Suprapubic skin (tissue), 3 donors: ENCODE measurements at regions not wholly inside any gene's neighbourhood (a gene's known extent, or its start where the extent isn't known, plus 50 kb on each side); places are given as distances from the start of the nearest gene placed in this dataset.

Experiments
- POLR2AphosphoS5 ChIP-seq, 3 donors: sonication (generic); formaldehyde crosslinking; IDR thresholded peaks; one replicate each; pipeline ENCODE4 v1.6.1; 2017; ENCODE audit warnings: antibody characterized with exemption in 3 of 3
- TF ChIP-seq, protein P1 (sequence below), 2 donors: fragments of 200-600 bp in 1 of 2; fragments of 450-650 bp in 1 of 2; sonication (generic) in 1 of 2; IDR thresholded peaks; one replicate each; pipeline ENCODE4 v1.5.1; 2016 to 2019; ENCODE audit warnings: antibody characterized with exemption in 2 of 2, mild to moderate bottlenecking in 1 of 2, moderate library complexity in 1 of 2

DNA sequence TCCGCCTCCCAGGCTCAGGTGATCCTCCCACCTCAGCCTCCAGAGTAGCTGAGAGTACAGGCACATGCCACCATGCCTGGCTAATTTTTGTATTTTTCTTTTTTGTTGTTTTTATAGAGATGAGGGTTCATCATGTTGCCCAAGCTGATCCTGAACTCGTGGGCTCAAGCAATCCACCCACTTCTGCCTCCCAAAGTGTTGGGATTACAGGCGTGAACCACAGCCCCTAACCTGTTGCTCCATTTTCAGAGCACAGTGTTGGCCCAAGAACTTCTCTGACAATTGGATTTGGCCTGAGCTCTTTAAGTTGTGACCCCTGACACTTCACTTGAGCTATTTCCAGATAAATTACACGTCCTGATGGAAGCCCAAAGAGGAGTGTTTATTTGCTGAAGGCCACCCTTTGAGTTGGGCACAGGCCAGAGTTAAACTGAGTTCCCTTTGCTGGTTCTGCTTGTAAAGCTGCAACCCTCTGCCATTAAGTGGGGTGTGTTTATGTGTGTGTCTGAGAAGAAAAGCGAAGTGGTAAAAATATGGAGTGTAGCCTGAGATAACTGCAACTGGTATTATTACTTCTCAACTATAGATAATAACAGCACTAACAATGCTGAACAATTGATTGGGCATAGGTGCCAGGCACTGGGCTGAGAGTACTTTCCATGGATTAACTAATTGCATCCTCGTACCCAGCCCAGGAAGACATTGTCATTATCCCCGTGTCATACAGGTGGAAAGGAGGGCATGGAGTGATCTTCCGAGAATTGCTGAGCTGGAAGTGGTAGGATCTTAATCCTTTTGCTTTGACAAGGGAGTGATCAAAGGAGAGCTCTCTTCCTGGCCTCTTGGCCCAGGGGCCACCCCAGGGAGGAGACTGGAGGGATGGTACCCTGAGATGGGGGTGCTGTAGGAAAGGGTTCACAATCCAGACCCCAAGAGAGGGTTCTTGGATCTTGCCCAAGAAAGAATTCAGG lies 91.5 kb upstream of the PROK2 start:
- TF ChIP-seq, protein P1, sequence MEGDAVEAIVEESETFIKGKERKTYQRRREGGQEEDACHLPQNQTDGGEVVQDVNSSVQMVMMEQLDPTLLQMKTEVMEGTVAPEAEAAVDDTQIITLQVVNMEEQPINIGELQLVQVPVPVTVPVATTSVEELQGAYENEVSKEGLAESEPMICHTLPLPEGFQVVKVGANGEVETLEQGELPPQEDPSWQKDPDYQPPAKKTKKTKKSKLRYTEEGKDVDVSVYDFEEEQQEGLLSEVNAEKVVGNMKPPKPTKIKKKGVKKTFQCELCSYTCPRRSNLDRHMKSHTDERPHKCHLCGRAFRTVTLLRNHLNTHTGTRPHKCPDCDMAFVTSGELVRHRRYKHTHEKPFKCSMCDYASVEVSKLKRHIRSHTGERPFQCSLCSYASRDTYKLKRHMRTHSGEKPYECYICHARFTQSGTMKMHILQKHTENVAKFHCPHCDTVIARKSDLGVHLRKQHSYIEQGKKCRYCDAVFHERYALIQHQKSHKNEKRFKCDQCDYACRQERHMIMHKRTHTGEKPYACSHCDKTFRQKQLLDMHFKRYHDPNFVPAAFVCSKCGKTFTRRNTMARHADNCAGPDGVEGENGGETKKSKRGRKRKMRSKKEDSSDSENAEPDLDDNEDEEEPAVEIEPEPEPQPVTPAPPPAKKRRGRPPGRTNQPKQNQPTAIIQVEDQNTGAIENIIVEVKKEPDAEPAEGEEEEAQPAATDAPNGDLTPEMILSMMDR (IDR thresholded peaks at IDR 0.05) = no peak
- no peak for TF ChIP-seq POLR2AphosphoS5 (IDR thresholded peaks at IDR 0.05)
